HG02798 (cell line): ENCODE measurements at regions not wholly inside any gene's neighbourhood (a gene's known extent, or its start where the extent isn't known, plus 50 kb on each side); places are given as distances from the start of the nearest gene placed in this dataset.
A peak's percentile ranks its signal among the peaks of the same experiment; 100 is the strongest.
"Not testable (repeated sequence)": the region's sequence is repeated elsewhere in the genome, so short reads cannot be mapped to it uniquely, and the experiment has no call there.

Experiments used
- ATAC-seq: cut with Tn5 transposase; IDR thresholded peaks from one replicate; pipeline ENCODE4 v1.9.1; 2021; ENCODE audit warnings: mild to moderate bottlenecking; ENCODE audit not compliant: unreplicated experiment, poor library complexity

DNA sequence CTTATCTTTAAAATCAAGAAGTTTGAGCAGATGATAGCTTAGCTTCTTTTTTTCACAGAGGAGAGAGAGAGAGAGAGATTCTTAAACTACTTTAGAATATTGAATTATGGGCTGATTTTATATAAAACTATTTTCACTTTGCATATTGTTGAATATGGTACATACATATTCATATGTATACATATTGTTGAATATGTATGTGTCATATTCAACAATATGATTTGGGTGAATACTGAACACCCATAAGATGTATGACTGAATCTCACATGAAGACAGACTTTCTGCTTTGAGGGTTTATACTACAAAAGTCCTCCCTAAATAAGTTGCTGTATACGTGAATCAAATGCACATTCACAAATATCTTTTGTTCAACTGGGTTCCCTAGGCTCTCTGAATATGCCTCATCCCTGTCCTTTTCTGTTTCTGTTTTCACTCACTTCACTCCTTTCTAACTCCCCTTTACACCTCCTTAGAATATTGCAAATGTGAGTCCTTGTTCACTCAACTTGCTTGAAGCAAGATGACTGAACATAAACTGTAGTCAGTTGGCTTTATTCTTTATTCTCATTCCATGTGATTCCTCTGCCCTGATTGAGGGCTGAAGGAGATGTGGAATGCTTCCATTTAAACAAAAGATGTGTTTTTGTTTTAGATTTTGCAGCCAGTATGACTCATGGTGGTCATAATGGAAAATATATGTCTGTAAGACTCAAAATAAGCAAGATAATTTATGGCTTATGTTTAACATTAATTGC is 225.4 kb upstream of the DAB2 start:
- no peak for ATAC-seq

DNA sequence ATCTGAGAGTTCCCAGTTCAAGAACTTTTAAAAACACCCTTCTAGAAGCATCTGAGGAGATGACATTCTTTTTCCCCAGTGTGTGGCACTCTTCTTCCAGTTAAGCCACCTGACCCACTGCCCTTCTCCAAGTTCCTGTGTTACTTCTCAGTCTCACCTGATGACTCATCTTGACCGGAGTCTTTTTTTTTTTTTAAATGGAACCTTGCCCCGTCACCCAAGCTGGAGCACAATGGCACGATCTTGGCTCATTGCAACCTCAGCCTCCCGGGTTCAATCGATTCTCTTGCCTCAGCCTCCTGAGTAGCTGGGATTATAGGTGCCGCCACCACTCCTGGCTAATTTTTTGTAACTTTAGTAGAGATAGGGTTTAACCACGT is 224.1 kb upstream of the DAB2 start:
- ATAC-seq: no peak

- ATAC-seq: no peak
Measured at GRCh38 chr5:39648085-39648847, 223.5 kb upstream of the DAB2 start.

- peak; percentile 95 for ATAC-seq
Measured at GRCh38 chr5:39640552-39640951, 215.8 kb upstream of the DAB2 start.

DNA sequence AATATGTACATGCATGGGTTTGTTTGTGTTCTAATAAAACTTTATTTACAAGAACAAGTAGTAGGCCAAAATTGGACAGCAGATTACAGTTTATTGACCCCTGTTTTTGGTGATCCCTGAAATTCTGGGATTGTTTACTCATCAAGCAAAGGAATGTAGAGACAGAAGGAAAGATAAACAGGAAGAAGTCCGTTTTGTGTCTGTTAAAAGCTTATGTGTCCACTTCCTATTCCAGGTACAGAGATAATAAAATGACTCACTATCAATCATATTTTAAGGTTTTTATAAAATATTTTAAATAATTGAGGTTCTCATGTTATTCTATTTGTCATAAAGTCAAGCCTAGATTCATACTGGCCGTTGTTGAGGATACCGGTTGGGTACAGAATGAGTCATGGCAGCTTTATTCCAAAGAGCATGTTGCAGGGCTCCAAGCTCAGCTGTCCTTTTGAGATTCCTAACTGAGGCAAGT is 214.9 kb upstream of the DAB2 start:
- no peak for ATAC-seq

DNA sequence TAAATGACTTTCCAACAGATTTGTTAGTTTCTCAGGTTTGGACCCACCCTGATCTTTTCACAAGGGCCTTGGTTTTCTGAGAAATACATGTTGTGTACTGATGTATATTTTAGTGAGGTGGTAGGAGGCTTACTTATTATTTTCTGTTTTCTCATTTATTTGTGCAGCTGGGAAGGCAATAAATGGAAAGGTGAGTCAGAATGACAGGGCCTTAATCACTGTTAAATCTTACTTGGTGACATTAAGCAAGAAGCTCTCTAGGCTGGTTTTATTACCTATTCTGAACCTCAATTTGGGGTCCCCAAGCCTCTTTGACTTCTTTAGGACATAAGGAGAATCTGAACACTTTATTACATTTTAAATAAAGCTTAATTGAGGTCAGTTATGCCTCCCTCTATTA is 214.0 kb upstream of the DAB2 start:
- ATAC-seq: no peak

DNA sequence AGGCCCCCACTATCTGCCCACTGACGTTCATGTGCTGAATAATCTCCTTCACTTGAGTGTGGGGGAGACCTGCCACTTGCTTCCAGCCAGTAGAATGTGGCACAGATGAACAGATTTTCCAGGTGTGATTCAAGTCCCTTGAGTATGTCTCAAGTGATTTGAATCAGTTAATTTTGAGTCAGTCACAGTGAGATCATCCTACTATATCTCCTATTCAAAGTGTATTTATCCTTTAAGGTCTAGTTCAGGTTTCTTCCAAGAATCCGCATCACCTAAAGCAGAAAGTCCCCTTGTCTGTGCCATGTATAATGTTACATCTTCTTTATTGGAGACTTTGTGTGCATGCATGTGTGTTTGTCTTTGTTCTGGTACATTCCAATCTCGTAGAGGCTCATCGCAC is 208.3 kb upstream of the DAB2 start:
- ATAC-seq: no peak

DNA sequence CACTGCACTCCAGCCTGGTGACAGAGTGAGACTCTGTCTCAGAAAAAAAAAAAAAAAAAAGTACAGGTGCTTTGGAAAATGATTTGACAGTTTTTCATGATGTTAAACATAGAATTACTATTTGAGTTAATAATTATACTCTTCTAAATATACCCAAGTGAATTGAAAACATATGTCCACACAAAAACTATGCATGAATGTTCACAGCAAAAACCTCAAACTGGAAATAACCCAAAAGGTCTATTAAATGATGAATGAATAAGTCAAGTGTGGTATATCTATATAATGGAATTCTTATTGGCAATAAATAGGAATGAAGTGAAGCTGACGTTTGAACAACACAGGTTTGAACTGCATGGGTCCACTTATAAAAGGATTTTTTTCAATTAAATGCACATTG is 207.2 kb upstream of the DAB2 start:
- ATAC-seq: no peak

GRCh38 chr5:39629946-39630345 is 205.2 kb upstream of the DAB2 start:
- ATAC-seq: no peak

DNA sequence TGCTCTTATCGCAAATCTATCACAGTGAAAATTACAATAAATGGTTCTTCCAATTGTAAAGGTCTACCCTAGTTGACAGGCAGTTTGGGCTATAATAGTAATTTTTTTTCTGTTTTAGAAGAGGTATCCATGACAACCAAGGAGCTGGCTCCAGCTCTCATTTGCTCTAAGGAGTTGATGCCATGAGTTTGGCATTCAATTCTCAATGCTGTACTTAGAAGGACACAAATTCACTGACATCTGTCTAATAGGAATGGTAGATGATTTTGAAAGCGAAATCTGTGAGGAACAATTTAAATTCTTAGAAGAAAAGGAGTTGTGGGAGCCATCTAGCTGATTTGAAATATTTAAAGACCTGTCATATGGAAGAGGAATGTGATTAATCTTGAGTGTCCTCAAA is 203.6 kb upstream of the DAB2 start:
- ATAC-seq: no peak

GRCh38 chr5:39624890-39625289 is 200.1 kb upstream of the DAB2 start:
- no peak for ATAC-seq

- no peak for ATAC-seq
Measured at GRCh38 chr5:39624268-39624886, 199.6 kb upstream of the DAB2 start.

DNA sequence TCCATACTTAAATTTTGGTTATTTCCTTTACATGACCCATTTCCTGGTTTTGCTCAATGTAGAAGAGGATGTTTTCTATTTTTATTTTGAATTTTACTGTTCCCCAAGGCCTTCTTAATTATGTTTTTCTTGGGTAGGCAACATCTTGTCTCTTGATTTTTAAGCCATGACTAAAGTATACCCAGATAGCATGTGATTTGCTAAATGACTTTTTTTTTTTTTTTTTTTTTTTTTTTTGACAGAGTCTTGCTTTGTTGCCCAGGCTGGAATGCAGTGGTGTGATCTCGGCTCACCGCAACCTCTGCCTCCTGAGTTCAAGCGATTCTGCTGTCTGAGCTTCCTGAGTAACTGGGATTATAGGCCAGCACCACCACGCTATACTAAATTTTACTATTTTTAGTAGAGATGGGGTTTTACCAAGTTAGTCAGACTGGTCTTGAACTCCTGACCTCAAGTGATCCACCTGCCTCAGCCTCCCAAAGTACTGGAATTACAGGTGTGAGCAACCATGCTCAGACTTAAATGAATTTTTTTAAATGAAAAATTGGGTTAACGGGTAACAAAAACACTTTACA is 198.6 kb upstream of the DAB2 start:
- ATAC-seq: no peak

GRCh38 chr5:39622281-39622680 is 197.5 kb upstream of the DAB2 start:
- ATAC-seq: no peak

- no peak for ATAC-seq
Measured at GRCh38 chr5:39619168-39619818, 194.5 kb upstream of the DAB2 start.

DNA sequence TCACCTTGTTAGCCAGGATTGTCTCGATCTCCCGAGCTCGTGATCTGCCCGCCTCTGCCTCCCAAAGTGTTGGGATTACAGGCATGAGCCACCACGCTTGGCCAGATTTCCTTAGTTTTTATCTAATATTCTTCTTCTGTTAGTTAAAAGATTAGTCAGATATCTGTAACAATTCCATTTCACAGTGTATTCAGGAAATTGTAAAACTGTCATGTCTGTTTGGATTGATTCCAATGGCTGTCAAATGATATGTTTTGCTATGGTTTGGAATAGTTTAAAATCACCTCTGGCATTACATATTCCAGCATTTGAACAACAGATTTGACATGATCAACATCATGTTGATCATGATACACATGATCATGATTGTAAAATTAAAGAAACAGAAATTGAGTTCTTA is 193.6 kb upstream of the DAB2 start:
- ATAC-seq: no peak

- ATAC-seq: no peak
Measured at GRCh38 chr5:39616131-39616530, 191.4 kb upstream of the DAB2 start.

GRCh38 chr5:39611076-39611475 is 186.3 kb upstream of the DAB2 start:
- not testable (repeated sequence) for ATAC-seq

DNA sequence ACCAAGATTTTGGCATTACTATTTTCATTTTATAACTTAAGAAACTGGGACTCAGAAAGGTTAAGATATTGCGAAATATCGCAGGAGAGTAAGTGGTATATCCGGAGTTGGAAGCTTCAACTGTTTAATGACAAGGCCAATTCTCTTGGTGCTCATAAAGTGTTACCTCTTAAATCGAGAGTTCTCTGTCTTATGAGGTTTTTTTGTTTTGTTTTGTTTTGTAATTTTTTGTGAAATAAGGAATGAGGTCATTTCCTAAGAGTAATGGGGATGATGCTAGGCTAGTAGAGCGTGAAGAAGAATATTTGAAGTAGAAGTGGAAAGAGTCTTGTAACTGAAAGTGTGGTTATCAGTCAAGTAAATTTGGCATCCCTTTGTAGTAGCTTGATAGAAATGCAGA is 183.2 kb upstream of the DAB2 start:
- no peak for ATAC-seq

DNA sequence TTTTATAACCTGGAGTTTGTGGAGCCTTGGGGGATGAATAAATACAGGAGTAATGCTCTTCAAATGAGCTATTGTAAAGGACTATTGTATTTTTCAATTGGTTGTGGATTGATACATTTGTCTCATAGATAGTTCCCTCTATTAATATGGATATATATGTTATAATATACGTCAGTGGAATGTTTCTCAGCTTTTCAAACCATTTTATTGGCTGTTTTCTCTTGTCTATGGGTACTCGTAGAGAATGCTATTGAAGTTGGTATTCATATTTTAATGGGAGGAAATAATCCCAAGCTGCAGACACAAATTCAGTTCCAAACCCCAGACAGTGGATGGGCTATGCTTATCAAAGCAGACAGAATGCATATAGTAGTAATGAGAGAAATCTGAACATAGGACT is 181.8 kb upstream of the DAB2 start:
- ATAC-seq: no peak
